Activated naive CD8-positive, alpha-beta T cell treated with anti-CD3 and anti-CD28 coated beads, Interleukin-2, amount 50 U/mL, for 24 hours (primary cell): ENCODE measurements at regions not wholly inside any gene's neighbourhood (a gene's known extent, or its start where the extent isn't known, plus 50 kb on each side); places are given as distances from the start of the nearest gene placed in this dataset.

ENCODE experiments used
- ATAC-seq: fragments of 150-1000 bp; cut with Tn5 transposase; one replicate; pipeline ENCODE4 v1.10.0; 2021
- DNase-seq: peaks from one replicate; pipeline ENCODE4 v3.0.0; 2021
- H3K27ac Mint-ChIP-seq: one replicate; pipeline ENCODE4 v1.8.0; 2021; ENCODE audit warnings: mild to moderate bottlenecking, mixed read lengths
- H3K27me3 Mint-ChIP-seq: one replicate; pipeline ENCODE4 v1.8.0; 2021; ENCODE audit warnings: mixed read lengths
- H3K36me3 Mint-ChIP-seq: one replicate; pipeline ENCODE4 v1.8.0; 2021; ENCODE audit warnings: low read depth, mixed read lengths
- H3K4me1 Mint-ChIP-seq: one replicate; pipeline ENCODE4 v1.8.0; 2021; ENCODE audit warnings: mixed read lengths
- H3K4me3 Mint-ChIP-seq: one replicate; pipeline ENCODE4 v1.8.0; 2021; ENCODE audit warnings: mild to moderate bottlenecking, moderate library complexity, mixed read lengths
- H3K9me3 Mint-ChIP-seq: one replicate; pipeline ENCODE4 v1.8.0; 2021; ENCODE audit warnings: mixed read lengths

DNA sequence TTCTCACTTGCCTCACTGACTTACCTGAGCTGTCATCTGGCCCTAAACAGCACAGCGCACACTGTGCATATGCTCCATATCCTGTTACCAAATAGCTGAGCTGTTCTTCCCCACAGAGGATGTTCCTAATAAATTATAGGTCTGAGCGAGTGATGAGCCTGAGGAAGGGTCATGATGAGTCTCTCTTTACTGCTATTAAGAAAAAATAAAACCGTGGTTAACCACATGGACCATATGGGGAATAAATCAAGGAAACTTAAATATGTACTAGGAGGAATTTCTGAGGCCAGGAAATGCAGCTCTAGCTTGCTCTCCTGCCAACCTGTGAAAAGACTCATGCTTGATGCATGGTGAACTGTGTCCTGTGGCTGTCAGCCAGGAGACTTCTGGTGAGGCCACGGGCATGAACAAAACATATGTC is 424.8 kb upstream of the DMAC1 start:
- H3K27me3 Mint-ChIP-seq: no peaks in the 10 kb centered on the region
- H3K9me3 Mint-ChIP-seq: no peaks in the 10 kb centered on the region
- no peaks in the 10 kb centered on the region for H3K36me3 Mint-ChIP-seq
- no peak overlapping the region for H3K4me3 Mint-ChIP-seq
- no peaks in the 10 kb centered on the region for H3K4me1 Mint-ChIP-seq
- no peak for DNase-seq
- H3K27ac Mint-ChIP-seq: no peak overlapping the region
- no peak for ATAC-seq

- Mint-ChIP-seq H3K27ac (no peak overlapping the region), H3K27me3 (no peaks in the 10 kb centered on the region), H3K4me3 (no peak overlapping the region), H3K36me3 (no peaks in the 10 kb centered on the region), H3K9me3 (no peaks in the 10 kb centered on the region), H3K4me1 (no peaks in the 10 kb centered on the region)
- ATAC-seq: no peak
- DNase-seq: no peak
Observed at GRCh38 chr9:8223861-8224260, 424.3 kb upstream of the DMAC1 start.

GRCh38 chr9:8221462-8221861 is 421.9 kb upstream of the DMAC1 start:
- Mint-ChIP-seq H3K36me3 (no peaks in the 10 kb centered on the region), H3K27ac (no peak overlapping the region), H3K9me3 (peaks cover 9% of the 10 kb centered on the region), H3K4me3 (no peak overlapping the region), H3K4me1 (no peaks in the 10 kb centered on the region), H3K27me3 (no peaks in the 10 kb centered on the region)
- DNase-seq (no peak), ATAC-seq (no peak)

DNA sequence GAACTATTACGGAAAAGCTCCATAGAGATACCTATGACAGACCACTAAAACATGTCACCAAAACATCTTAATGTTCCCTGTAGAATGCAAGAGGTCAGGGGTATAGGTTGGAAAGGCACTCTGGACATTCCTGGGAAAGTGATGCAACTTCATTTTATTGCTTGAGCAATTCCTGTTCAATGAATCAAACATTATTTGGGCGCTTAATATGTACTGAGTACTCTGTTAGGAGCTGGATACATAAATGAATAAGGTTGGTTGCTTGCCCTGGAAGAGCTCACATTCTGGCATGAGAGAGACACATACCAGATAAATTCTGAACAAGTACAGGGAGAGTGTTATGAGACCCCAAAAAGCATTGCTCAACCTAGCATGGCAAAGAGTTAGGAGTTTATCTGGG is 408.9 kb upstream of the DMAC1 start:
- DNase-seq: no peak
- Mint-ChIP-seq H3K36me3 (no peaks in the 10 kb centered on the region), H3K4me1 (peaks cover 3% of the 10 kb centered on the region), H3K27me3 (no peaks in the 10 kb centered on the region), H3K27ac (no peak overlapping the region), H3K4me3 (no peak overlapping the region), H3K9me3 (peaks cover 4% of the 10 kb centered on the region)
- ATAC-seq: no peak

GRCh38 chr9:8207596-8207995 is 408.0 kb upstream of the DMAC1 start:
- H3K9me3 Mint-ChIP-seq: peaks cover 6% of the 10 kb centered on the region
- H3K27me3 Mint-ChIP-seq: no peaks in the 10 kb centered on the region
- H3K4me3 Mint-ChIP-seq: no peak overlapping the region
- no peak for ATAC-seq
- H3K27ac Mint-ChIP-seq: no peak overlapping the region
- H3K36me3 Mint-ChIP-seq: no peaks in the 10 kb centered on the region
- no peak for DNase-seq
- peaks cover 3% of the 10 kb centered on the region for H3K4me1 Mint-ChIP-seq

DNA sequence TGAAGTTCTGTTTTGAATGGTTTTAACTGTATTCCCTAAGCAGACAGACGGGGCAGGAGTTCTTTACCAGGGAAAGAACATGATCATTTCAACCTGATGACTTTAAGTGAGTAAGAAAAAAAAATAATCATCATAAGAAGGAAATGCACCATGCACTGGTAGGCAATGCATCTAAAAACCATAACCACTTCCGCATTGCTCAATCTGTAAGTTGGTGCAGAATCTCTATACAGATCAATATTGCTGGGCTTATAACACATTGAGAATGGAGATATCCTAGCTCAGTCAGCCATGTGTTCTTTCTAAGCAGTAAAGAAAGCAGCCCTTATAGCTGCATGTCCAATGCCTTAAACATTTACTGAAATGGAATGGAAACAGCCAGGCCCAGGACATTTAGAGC is 407.1 kb upstream of the DMAC1 start:
- no peak overlapping the region for H3K4me3 Mint-ChIP-seq
- H3K27me3 Mint-ChIP-seq: no peaks in the 10 kb centered on the region
- peaks cover 6% of the 10 kb centered on the region for H3K9me3 Mint-ChIP-seq
- H3K36me3 Mint-ChIP-seq: no peaks in the 10 kb centered on the region
- H3K27ac Mint-ChIP-seq: no peak overlapping the region
- no peak for ATAC-seq
- no peak for DNase-seq
- H3K4me1 Mint-ChIP-seq: peaks cover 3% of the 10 kb centered on the region

GRCh38 chr9:8205576-8205975 is 406.0 kb upstream of the DMAC1 start:
- H3K4me3 Mint-ChIP-seq: no peak overlapping the region
- H3K27ac Mint-ChIP-seq: no peak overlapping the region
- ATAC-seq (no peak), DNase-seq (no peak)
- H3K36me3 Mint-ChIP-seq: no peaks in the 10 kb centered on the region
- peaks cover 3% of the 10 kb centered on the region for H3K4me1 Mint-ChIP-seq
- H3K9me3 Mint-ChIP-seq: peaks cover 6% of the 10 kb centered on the region
- H3K27me3 Mint-ChIP-seq: no peaks in the 10 kb centered on the region

- Mint-ChIP-seq H3K27ac (no peak overlapping the region), H3K4me1 (peaks cover 28% of the 10 kb centered on the region), H3K9me3 (peaks cover 22% of the 10 kb centered on the region), H3K4me3 (no peak overlapping the region), H3K36me3 (peaks cover 9% of the 10 kb centered on the region), H3K27me3 (peaks cover 2% of the 10 kb centered on the region)
- no peak for DNase-seq
- ATAC-seq: no peak
Observed at GRCh38 chr9:8189881-8190280, 390.3 kb upstream of the DMAC1 start.

- Mint-ChIP-seq H3K27ac (no peak overlapping the region), H3K4me3 (no peak overlapping the region), H3K27me3 (peaks cover 2% of the 10 kb centered on the region), H3K36me3 (peaks cover 9% of the 10 kb centered on the region), H3K9me3 (peaks cover 22% of the 10 kb centered on the region), H3K4me1 (peaks cover 28% of the 10 kb centered on the region)
- peak; percentile 94 for ATAC-seq
- DNase-seq: peak; percentile 4
Observed at GRCh38 chr9:8188723-8189407, 389.3 kb upstream of the DMAC1 start.

DNA sequence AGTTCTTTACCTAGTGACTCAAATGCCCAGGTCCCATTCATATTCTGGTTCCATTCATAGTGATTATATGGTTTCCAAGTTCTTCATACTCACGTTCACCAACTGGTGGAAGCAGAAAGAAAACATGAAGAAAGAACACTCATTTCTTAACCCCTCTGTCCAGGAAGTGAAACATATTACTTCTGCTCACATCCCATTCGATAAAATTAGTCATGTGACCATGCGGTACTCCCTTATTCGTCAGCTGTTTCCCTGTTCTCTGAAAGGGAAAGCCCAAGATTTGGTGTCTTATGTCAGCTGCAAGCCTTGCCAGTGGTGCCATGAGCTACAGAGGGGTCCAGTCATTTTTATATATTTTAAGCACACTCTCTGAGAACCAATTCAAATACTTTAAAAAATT is 387.0 kb upstream of the DMAC1 start:
- peaks cover 28% of the 10 kb centered on the region for H3K4me1 Mint-ChIP-seq
- H3K27me3 Mint-ChIP-seq: peaks cover under 1% of the 10 kb centered on the region
- DNase-seq (no peak), ATAC-seq (no peak)
- no peak overlapping the region for H3K4me3 Mint-ChIP-seq
- H3K36me3 Mint-ChIP-seq: peaks cover 2% of the 10 kb centered on the region
- H3K9me3 Mint-ChIP-seq: peaks cover 4% of the 10 kb centered on the region
- H3K27ac Mint-ChIP-seq: no peak overlapping the region

DNA sequence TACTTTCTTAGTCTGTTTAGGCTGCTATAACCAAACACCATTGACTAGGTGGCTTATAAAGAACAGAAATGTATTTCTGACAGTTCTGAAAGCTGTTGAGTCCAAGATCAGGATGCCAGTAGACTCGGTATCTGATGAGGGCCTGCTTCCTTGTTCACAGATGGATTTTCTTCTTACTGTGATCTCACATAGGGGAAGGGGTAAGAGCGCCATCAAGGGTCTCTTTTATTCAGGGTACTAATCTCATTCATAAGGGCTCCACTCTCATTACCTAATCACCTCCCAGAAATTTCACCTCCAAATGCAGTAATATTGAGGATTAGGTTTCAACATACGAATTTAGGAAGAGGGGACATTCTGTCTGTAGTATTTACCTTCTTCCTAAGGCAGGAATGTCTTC is 384.0 kb upstream of the DMAC1 start:
- DNase-seq (no peak), ATAC-seq (no peak)
- Mint-ChIP-seq H3K27me3 (no peaks in the 10 kb centered on the region), H3K4me3 (no peak overlapping the region), H3K9me3 (no peaks in the 10 kb centered on the region), H3K4me1 (peaks cover 25% of the 10 kb centered on the region), H3K36me3 (no peaks in the 10 kb centered on the region), H3K27ac (no peak overlapping the region)

- Mint-ChIP-seq H3K9me3 (no peaks in the 10 kb centered on the region), H3K4me1 (no peaks in the 10 kb centered on the region), H3K27me3 (no peaks in the 10 kb centered on the region), H3K36me3 (no peaks in the 10 kb centered on the region), H3K27ac (no peak overlapping the region), H3K4me3 (no peak overlapping the region)
- DNase-seq: no peak
- ATAC-seq: no peak
Observed at GRCh38 chr9:8179381-8180053, 379.9 kb upstream of the DMAC1 start.

GRCh38 chr9:8172000-8172399 is 372.4 kb upstream of the DMAC1 start:
- H3K4me1 Mint-ChIP-seq: no peaks in the 10 kb centered on the region
- no peaks in the 10 kb centered on the region for H3K36me3 Mint-ChIP-seq
- H3K9me3 Mint-ChIP-seq: no peaks in the 10 kb centered on the region
- H3K27me3 Mint-ChIP-seq: peaks cover 8% of the 10 kb centered on the region
- H3K4me3 Mint-ChIP-seq: no peak overlapping the region
- ATAC-seq (no peak), DNase-seq (no peak)
- no peak overlapping the region for H3K27ac Mint-ChIP-seq

- H3K27ac Mint-ChIP-seq: no peak overlapping the region
- H3K4me1 Mint-ChIP-seq: no peaks in the 10 kb centered on the region
- DNase-seq (no peak), ATAC-seq (no peak)
- peaks cover 8% of the 10 kb centered on the region for H3K27me3 Mint-ChIP-seq
- H3K36me3 Mint-ChIP-seq: no peaks in the 10 kb centered on the region
- no peaks in the 10 kb centered on the region for H3K9me3 Mint-ChIP-seq
- H3K4me3 Mint-ChIP-seq: no peak overlapping the region
Observed at GRCh38 chr9:8168916-8169438, 369.4 kb upstream of the DMAC1 start.

DNA sequence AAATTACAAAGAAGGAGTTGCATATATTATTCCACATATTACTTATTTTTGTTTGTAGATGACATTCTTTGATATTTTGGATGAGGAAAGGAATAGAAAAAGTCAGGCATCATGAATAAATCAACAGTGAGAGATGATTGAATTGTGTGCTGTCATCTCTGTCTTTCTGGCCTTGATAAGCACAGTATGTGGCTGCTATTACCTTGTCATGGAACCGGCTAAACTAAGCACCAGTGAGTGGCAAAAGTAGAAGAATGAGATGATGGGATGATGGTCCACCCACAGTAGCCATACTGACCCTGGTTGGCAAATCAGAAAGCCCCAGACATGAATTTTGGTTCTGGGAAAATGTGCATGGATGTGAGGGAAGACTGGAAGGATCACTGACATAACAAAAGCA is 361.2 kb upstream of the DMAC1 start:
- Mint-ChIP-seq H3K36me3 (no peaks in the 10 kb centered on the region), H3K4me3 (no peak overlapping the region), H3K9me3 (no peaks in the 10 kb centered on the region), H3K4me1 (peaks cover 2% of the 10 kb centered on the region), H3K27ac (no peak overlapping the region), H3K27me3 (no peaks in the 10 kb centered on the region)
- ATAC-seq: no peak
- DNase-seq: no peak
